Coronary artery (tissue), 2 donors: ENCODE measurements at regions not wholly inside any gene's neighbourhood (a gene's known extent, or its start where the extent isn't known, plus 50 kb on each side); places are given as distances from the start of the nearest gene placed in this dataset.

Source experiments
- DNase-seq: peaks from one replicate; pipeline ENCODE4 v3.0.0-alpha.2; 2017; ENCODE audit warnings: low spot score
- H3K27ac ChIP-seq, 2 donors: fragments of 200-600 bp; sonication (generic); one replicate each; pipeline ENCODE4 v1.5.1; 2016 to 2019
- H3K4me3 ChIP-seq: fragments of 200-600 bp; sonication (generic); 2 replicates; pipeline ENCODE4 v1.5.1; 2016; ENCODE audit warnings: mild to moderate bottlenecking, moderate library complexity
- CTCF ChIP-seq: fragments of 200-600 bp; sonication (generic); IDR thresholded peaks from one replicate; pipeline ENCODE4 v1.5.1; 2019; ENCODE audit warnings: antibody characterized with exemption

GRCh38 chr6:168255283-168255881, 64.2 kb downstream of the DACT2 start:
- no peak for TF ChIP-seq CTCF
- no peak for DNase-seq
- H3K27ac ChIP-seq = no peak overlapping the region
- H3K4me3 ChIP-seq = no peak overlapping the region

GRCh38 chr6:168252267-168252666, 67.3 kb downstream of the DACT2 start:
- no peak overlapping the region for H3K27ac ChIP-seq
- no peak for TF ChIP-seq CTCF
- DNase-seq = no peak
- H3K4me3 ChIP-seq = no peak overlapping the region

GRCh38 chr6:168250250-168250649, 69.3 kb downstream of the DACT2 start:
- Histone ChIP-seq H3K27ac (no peak overlapping the region), H3K4me3 (no peak overlapping the region)
- TF ChIP-seq CTCF = no peak
- no peak for DNase-seq

- no peak for DNase-seq
- no peak for TF ChIP-seq CTCF
- H3K4me3 ChIP-seq = no peak overlapping the region
- no peak overlapping the region for H3K27ac ChIP-seq
Observed at GRCh38 chr6:168249746-168250145, 69.8 kb downstream of the DACT2 start.

- TF ChIP-seq CTCF = no peak
Observed at GRCh38 chr6:168248148-168248620, 71.4 kb downstream of the DACT2 start.

GRCh38 chr6:168247443-168248147, 72.0 kb downstream of the DACT2 start:
- H3K4me3 ChIP-seq = no peak overlapping the region
- no peak overlapping the region for H3K27ac ChIP-seq
- no peak for DNase-seq
- TF ChIP-seq CTCF = no peak

More at GRCh38 chr6:168248148-168248620, 71.4 kb downstream of the DACT2 start:
- Histone ChIP-seq H3K27ac (no peak overlapping the region), H3K4me3 (no peak overlapping the region)
- DNase-seq = no peak
